NCI-H526 treated with DMSO at 0.1 percent for 48 hours (cell line): ENCODE measurements at regions not wholly inside any gene's neighbourhood (a gene's known extent, or its start where the extent isn't known, plus 50 kb on each side); places are given as distances from the start of the nearest gene placed in this dataset.

Experiments used
- DNase-seq: peaks from one replicate; lab custom pipeline; 2025; lab: John Stamatoyannopoulos, UW

DNA sequence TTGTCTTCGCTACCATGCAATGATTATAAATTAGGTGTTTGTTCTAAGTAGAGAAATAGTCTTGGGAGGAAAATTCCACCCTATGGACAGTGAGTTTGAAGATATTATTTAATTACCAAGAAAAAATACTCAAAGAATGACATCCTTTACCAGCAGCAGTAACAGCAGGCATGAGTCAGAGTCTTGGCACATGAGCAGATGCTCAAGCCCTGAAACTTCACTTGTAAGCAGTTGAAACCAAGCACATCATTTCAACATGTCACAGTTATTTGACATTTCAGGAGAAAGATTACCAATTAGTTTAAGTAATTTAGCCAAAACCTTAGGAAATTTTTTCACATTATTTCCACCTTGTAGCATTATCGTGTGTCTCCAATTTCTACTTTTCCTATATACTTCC is 99.2 kb downstream of the C12orf50 start:
- DNase-seq: no peak

DNA sequence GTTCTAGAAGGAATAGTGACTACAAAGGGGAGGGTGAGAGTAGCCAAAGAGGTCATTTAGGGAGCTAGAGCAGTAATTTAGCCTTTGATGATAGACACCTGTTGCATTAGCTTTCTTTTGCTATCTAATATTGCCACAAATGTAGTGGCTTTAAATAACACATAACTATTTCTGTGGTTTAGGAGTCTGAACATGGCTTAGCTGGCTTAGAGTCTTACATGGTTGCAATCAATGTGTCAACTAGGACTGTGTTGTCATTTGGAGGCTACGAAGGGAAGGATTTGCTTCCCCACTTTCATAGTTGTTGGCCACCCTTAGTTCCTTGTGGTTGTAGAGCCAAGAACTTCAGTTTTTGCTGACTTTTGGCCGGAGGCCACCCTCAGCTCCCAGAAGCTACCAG is 99.9 kb downstream of the C12orf50 start:
- DNase-seq: no peak

DNA sequence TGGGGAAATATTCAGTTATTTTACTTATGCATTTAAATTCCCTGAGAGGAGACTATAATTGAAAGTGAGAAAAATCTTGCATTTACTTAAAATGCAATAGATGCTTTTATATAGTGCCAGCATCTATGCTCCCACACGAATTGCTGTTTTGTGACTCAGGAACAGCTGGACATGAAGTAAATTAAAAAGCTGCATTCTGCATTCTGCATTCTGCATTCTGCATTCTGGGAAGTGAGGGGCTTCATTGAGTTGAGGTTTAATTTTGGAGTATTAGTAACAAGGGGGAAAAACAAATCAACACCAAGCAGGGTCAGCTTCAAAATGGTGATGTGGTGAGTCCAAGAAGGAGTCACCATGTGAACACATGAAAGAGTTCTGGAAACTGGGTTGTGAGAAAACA is 101.2 kb downstream of the C12orf50 start:
- DNase-seq: no peak

DNA sequence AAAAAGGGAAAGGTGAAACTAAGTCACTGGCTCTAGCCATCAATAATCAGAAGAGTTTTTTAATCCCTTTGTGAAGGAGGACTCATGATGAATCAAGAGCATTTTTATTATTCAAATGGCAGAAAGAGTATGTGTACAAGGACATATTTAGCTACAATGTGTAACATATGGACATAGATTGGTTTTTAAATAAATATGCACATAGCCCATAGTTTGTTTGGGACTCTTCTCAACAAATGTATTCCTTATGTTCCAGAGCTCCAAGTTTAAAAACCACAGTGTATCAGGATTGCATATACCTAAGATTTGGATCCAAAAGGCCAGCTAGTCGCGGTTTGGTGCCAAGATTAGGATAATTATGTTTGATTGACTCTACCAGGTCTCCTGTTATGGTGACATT is 104.2 kb downstream of the C12orf50 start:
- DNase-seq: no peak

DNA sequence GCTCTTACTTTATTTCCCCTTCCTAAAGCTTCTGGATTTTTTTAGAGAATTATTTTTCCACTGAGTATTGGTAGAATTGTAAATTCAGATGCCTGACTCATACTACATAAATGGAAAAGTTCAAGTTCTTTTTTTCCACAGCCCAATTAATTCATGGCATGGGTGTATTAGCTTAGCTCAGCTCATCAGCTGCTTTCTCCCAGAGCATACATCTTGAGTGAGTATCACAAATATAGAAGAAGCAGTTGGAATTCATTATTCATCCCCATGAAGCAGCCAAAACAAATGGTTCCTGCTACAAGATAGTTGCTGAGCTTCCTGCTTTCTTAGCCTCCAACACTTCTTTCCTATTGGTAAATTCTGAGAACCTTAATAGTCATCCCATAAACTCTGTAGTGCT is 105.1 kb downstream of the C12orf50 start:
- no peak for DNase-seq

DNA sequence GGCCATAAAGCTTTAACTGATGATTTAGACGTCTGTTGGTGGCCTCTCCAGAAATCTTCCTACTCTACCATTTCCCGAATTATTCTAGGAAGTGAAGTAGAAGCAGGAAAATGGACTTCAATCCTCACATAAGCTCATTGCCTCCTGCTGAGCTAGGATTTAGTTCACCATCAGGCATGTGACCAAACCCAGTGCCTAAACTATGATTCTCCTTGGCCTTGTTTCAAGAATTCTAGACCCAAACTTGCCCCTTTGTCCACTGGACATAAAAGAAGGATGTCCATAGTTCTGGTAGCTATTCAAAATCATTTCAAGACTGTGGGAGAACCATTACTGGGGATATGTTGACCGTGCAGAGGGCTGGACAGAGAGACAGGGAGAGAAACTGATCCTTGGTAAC is 105.8 kb downstream of the C12orf50 start:
- no peak for DNase-seq

DNA sequence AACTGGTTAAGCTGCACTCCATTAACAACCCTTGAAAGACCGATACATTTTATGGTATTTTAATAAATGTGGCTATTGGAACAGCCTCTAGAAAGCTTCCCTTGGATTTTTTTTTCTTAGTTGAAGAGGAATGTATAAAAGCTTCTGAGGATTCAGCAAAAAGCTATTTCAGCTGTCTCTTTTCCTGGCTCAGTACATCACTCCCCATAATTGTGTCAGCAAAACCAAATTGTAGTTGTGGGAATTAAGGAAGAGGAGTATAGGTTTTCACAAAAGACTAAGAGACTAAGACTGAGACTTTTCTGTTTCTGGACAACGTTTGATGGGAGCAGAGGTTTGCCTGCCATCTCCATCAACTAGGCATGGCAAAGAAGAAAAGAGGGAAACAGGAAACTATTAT is 106.5 kb downstream of the C12orf50 start:
- no peak for DNase-seq

DNA sequence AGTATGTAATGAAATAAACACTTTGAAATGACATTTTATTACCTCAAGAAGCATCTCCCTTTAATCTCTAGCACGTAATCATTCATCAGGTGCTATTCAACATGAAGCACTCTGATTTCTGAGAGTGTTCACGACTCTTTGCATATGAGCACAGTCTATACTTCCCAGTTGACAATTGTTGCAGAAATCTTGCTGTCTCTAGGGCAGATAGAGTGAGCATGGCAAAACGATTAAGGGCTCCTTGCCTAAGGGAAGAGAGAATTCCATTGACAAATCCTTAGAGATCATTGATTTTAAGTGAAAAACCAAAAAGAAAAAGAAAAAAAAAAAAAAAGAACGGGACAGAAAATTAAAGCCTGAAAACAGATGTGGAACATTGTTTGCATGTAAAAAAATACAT is 107.6 kb downstream of the C12orf50 start:
- no peak for DNase-seq

DNA sequence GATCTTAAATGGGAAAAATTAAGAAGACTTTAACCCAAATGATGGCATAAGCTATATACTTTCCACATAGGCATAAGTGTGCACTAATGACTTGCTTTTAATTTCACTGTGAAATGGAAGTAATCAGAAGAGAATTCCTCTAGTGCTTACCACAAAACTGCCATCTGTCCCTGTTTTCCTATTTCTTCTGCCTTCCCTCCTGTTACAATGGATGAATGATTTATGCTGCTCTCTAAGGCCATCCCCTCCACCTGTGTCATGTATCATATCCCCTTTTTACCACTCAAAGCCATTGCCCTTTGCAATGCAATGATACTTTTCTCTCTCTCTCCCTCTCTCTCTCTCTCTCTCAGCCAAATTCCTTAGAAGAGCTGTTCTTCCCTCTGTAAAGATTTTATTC is 109.1 kb downstream of the C12orf50 start:
- no peak for DNase-seq

DNA sequence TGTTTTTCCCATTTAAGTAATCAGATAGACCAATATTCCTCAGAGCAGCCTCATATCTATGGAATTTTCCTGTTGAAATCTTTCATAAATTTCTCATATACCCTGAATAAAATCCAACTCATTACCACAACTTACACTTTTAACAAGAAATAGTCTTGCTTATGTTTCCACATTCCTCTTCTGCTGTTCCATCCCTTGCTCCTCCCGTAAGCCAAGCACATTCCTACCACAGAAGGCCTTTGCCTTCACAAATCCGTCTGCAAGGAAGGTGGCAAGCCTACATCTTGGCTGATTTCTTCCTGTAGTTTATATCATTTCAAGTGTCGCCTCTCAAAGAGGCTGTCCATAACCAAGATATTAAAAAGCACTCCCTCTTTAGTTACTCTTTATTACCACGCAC is 127.7 kb downstream of the C12orf50 start:
- DNase-seq: no peak

DNA sequence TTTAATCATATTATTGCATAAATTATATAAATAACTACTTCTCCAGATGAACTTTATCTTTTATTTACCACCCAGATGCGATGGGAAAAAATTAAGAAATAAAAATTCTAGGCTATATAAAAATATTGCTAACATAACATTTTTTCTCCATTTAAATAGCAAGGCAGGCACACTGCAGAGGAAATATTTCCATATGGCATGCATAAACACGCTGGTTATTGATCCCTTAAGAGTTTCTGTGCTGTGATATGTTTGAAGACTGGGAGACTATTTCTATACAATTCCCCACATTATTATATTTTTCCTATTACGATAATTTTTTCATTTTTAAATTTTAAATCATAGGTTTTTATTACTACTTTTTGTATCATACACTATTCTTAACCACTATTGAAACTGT is 131.5 kb downstream of the C12orf50 start:
- no peak for DNase-seq

DNA sequence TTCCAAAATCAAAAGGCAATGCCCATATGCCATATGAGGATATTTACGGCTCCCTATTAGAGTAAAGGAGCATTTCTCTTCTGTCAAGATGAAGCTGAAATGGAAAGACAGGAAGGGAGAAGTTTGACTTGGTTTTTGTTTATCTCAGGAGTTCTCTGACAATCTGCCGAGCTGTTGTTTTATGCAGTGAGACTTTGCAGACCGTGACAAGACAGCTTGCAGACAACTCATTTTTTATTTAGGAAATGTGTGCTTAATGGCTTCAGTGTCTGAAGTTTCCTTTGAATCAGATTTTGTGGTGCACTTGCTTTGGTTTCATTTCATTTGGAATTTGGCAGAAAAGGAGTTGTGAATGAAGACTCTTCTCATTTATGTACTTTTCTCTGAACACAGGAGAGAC is 145.4 kb downstream of the C12orf50 start:
- no peak for DNase-seq

DNA sequence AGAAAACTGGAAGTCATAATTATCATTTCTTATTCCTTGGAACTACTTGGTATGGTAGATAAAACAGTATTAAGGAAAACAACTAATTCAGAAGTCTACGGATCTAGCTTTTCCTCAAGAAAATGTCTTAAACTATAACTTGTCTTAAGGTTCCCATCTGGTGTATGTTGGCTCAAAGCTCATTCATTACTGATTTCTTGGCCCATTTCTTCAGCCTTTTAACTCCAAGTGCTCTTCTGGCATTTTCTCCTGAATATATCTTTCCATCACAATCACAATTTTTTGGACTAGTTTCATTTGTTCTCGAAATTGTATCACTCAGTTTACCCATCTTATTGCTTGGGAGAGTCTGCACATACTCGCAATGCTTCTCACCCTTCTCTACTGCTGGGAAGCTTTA is 150.1 kb downstream of the C12orf50 start:
- no peak for DNase-seq

DNA sequence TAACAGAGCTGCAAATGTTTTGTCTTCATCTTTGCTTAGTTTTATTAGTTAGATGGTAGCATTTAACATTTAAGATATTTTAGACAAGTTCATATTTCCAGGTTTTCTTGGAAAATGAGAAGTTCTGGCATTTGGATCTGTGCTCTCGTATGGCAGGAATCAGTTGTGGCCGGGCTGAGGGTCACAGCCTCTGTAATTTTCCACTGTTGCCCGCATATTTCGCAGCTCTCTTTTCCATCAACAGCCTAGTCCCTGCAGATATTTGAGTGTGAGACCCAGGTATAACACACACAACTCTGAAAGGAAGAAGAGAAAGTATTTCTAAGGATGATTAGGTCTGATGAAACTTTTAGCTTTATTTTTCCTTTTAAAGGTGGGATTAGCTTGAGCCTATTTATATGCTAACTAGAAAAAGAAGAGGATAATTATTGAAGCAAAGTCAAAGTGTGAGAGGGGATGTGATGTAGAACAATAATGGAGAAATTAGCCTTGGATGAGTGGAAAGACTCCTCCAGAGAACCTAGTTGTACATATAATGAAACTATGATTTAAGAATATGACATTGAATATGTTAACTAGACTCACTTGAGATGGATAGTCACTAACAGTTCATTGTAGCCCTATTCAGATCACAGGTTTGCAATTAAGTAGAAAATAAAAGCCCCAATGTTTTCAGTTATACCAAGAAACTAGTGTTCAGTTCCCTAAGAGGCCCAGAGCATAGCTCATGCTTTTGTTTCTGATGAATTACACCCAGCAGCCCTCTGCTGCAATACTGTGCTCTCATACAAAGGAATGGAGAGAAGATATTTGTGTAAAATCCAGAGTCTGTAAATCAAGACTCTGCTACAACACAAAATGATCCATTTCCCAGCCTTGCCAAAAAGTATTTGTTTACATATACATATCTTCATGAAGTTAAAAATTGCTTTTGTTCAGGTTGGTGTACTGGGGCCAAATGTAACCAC is 158.4 kb downstream of the C12orf50 start:
- DNase-seq: no peak

DNA sequence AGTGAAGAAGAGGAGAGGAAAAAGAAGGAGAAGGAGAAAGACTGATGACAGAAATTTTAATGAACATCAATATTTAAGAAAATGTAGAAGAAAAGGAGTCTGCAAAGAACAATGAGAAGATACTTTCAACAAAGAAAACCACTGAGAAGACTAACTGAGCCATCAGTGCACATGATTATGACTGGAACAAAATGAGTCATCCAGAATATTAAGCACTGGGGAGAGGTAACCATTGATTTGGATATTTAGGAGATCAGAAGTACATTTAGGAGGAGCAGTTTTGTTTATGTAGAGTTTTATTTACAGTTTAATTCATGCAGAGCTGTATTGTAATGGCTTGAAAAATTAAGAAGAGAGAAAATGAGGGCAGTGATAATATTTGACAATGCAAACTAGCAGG is 159.1 kb downstream of the C12orf50 start:
- no peak for DNase-seq

DNA sequence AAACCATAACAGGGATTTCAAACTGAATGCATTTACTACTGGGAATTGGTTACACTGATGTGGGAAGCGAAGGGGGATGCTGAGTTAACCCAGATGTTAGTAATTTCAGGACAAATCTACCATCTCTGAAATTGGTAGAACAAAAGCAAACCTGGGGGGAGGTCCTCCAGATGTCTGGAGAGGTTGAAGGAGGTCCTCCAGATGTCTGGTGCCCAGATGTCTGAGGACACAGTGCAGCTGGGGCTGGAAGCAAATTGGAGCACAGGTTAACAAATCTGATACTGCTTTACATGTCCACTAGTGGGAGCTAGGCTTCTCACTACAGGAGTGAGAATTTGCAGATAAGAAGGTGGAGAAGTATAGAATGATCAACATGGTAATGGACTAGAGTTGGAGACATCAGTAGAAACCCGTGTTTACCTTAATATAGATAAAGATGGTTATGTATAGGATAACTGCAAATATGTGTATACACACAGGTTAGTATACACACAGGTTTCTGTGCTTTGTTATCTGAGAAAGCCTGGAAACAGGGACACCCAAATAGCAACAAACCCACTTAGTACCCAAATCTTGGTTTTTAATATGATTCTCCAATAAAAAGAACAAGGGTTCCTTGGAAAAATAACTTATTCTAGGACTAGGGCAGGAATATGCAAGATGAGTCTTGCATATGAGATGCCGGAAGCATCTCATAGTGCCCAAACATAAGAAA is 162.5 kb downstream of the C12orf50 start:
- no peak for DNase-seq

DNA sequence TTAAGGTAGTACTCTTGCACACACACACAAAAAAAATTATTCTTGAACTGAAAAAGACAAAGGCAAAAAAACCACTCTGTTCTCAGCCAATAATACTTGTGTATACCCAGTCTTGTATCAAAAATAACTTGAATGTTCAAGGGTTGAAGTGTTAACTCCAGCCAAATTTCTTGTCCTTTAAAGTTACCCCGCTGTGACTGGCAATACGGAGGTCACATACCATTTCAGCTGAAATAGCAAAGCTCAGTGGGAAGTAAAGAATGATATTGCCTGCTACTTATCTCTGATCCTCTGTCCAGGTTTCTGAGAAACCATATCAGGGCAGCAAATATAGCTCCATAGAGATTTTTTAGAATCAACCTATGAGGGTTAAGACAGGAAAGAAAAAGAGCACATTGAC is 167.4 kb downstream of the C12orf50 start:
- no peak for DNase-seq

DNA sequence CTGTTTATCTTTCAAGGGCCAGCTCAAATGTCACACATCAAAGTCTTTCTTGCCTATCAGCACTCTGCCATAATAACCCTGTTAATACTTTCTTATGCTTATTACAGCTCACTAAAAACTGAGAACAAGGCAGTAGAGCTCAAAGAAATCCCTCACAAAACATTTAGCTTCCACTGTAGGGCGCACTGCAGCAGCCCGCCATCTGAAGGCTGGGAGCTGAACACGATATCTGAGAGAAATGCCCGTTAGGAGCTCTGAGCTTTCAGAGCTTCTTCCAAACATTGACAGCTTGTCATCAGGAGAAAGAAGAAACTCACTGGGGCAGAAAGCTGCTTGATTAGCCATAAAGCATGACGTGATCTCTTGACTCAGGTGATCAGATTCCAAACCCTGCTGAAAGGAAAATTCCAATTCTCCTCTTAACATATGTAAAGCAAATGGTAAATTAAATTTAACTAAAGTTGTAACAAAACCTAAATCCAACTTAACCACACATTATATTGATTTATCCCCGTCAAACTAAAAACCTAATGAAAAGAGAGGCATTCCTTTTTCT is 175.7 kb downstream of the C12orf50 start:
- no peak for DNase-seq

DNA sequence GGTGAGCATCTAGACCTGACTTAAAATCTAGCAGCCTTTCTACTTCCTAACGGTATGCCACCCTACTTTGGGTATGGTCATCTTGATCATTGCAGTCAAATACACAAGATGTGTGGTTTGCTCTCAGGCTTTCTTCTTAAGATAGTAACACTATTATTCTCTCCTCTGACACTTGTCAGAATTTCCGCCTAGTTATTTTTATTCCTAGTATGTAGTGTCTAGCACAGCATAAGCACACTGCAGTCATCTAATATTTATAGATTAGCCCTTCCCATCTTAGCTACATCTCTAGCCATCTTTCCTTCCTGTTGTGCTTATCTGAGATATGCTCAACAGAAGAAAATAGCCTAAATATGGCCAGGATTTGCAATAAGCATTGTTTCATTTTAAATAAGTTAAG is 180.1 kb downstream of the C12orf50 start:
- DNase-seq: no peak

DNA sequence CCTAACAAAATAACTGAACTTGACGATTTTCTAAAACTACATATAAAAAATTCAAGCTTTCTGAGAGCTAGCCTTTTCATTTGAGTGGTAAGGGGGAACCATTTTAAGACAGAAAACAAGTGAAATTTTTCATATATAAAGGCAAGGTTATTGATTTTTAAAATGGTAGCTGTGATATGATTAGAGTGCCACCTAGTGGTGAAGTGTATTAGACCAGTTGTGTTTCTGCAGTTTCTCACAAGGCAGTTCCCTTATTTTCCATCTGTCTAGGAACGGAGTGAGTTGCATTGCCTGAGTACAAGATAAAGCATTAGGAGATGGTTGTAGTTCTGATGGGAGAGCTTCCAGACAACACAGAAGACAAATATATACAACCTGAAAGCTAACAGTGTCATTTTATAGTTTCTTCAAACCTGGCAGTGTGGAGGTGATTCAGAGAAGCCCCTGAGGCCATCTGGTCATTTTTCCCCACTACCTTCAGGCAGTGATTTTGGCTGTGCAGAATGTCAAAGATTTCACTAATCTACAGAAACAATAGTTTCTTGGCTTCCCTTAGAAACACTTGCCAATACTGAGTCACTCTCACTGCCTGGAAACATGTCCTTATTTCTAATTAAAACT is 180.8 kb downstream of the C12orf50 start:
- peak; percentile 32 for DNase-seq

DNA sequence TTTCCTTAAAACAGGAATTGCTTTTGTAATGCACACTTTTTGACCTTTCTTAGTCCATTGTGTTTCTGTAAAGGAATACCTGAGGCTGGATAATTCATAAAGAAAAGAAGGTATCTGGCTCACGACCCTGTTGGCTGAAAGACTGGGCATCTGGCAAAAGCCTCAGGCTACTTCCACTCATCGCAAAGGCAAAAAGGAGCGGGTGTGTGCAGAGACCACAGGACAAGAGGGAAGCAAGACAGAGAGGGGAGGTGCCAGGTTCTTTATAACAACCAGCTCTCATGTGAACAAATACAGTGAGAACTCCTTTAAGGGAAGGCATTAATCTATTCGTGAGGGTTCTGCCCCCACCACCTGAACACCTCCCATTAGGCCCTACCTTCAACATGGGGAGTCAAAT is 182.1 kb downstream of the C12orf50 start:
- DNase-seq: no peak

DNA sequence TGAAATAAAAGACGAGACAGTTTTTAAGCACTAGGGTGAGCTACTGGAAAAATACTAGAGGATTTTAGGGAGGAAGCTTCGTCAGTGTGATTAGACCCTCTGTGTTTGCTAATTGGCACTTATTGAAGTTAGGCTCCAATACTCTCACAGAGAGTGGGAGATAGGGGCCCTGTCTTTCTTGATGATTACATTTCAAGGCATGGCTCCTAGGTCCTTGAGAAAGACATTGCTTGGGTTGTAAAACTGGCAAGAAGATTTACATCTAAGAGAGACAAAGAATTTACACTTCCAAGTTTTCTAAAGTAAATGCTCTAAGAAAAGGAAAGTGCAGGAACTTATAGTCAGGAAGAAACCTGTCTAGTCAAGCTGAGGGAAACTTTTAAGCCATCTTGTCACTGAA is 183.2 kb downstream of the C12orf50 start:
- DNase-seq: no peak

DNA sequence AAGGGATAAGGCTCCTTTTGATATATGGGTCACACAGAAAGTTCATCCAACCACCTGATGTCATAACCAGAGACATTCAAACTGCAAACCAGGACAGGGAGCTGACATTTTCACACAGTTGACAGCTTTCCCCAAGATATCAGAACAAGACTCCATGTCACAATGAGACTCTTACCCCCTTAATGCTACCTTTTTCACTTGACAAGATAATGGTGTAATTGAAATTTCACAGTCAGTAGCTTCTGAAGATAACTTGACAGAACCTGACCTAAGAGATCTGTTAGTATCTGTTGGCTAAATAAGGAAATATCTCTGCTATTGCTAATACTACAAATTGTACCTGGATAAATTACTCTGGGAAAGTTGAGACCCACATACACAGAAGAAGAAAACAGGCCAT is 187.3 kb downstream of the C12orf50 start:
- DNase-seq: no peak
